MM.1S (cell line): ENCODE measurements at regions not wholly inside any gene's neighbourhood (a gene's known extent, or its start where the extent isn't known, plus 50 kb on each side); places are given as distances from the start of the nearest gene placed in this dataset.

ENCODE experiments used
- DNase-seq: peaks from one replicate; pipeline ENCODE4 v3.0.0-alpha.2; 2015
- H2AFZ ChIP-seq: fragments of 300-600 bp; sonication (generic); 2 replicates; pipeline ENCODE4 v1.6.0; 2016; ENCODE audit warnings: antibody characterized with exemption, low read length
- H3F3A ChIP-seq: fragments of 300-600 bp; sonication (generic); 2 replicates; pipeline ENCODE4 v1.6.1; 2016; ENCODE audit warnings: mild to moderate bottlenecking, antibody characterized with exemption, low read length, moderate library complexity, mixed read lengths; ENCODE audit not compliant: insufficient read depth
- H3K27ac ChIP-seq: fragments of 300-600 bp; sonication (generic); 2 replicates; pipeline ENCODE4 v1.5.1; 2016; ENCODE audit warnings: mild to moderate bottlenecking, low read length
- H3K27me3 ChIP-seq: fragments of 300-600 bp; sonication (generic); replicated peaks from 2 replicates; pipeline ENCODE4 v1.6.0; 2016; ENCODE audit warnings: low read length; ENCODE audit not compliant: insufficient read depth
- H3K36me3 ChIP-seq: fragments of 300-600 bp; sonication (generic); replicated peaks from 2 replicates; pipeline ENCODE4 v1.6.1; 2016; ENCODE audit warnings: mild to moderate bottlenecking, low read length, mixed read lengths; ENCODE audit not compliant: insufficient read depth
- H3K4me1 ChIP-seq: fragments of 300-600 bp; sonication (generic); 2 replicates; pipeline ENCODE4 v1.6.1; 2016; ENCODE audit warnings: low read length, mixed read lengths
- H3K4me2 ChIP-seq: fragments of 300-600 bp; sonication (generic); 2 replicates; pipeline ENCODE4 v1.6.0; 2016; ENCODE audit warnings: low read depth, low read length
- H3K4me3 ChIP-seq: fragments of 300-600 bp; sonication (generic); 2 replicates; pipeline ENCODE4 v1.5.1; 2016; ENCODE audit warnings: low read length, mixed read lengths
- H3K79me2 ChIP-seq: fragments of 300-600 bp; sonication (generic); 2 replicates; pipeline ENCODE4 v1.6.1; 2016; ENCODE audit warnings: mixed run types, low read length, mixed read lengths
- H3K9ac ChIP-seq: fragments of 300-600 bp; sonication (generic); 2 replicates; pipeline ENCODE4 v1.6.1; 2016; ENCODE audit warnings: low read length, mixed read lengths
- H3K9me2 ChIP-seq: fragments of 300-600 bp; sonication (generic); replicated peaks from 2 replicates; pipeline ENCODE4 v1.6.1; 2016; ENCODE audit warnings: mild to moderate bottlenecking, low read length, mixed read lengths; ENCODE audit not compliant: insufficient read depth
- H3K9me3 ChIP-seq: fragments of 300-600 bp; sonication (generic); replicated peaks from 2 replicates; pipeline ENCODE4 v1.6.1; 2016; ENCODE audit warnings: mild to moderate bottlenecking, low read length, mixed read lengths; ENCODE audit not compliant: insufficient read depth
- H4K20me1 ChIP-seq: fragments of 300-600 bp; sonication (generic); 2 replicates; pipeline ENCODE4 v1.6.1; 2016; ENCODE audit warnings: mild to moderate bottlenecking, low read length, moderate library complexity, mixed read lengths; ENCODE audit not compliant: insufficient read depth
- CTCF ChIP-seq: fragments of 300-600 bp; sonication (generic); IDR thresholded peaks from 2 replicates; pipeline ENCODE4 v1.5.1; 2016; ENCODE audit warnings: antibody characterized with exemption, low read length, mixed read lengths
- EZH2 ChIP-seq: fragments of 300-600 bp; sonication (generic); optimal IDR thresholded peaks from 2 replicates; pipeline ENCODE3; 2017; ENCODE audit warnings: low read depth, mild to moderate bottlenecking, antibody characterized with exemption, low read length, mixed read lengths
- EZH2phosphoT487 ChIP-seq: fragments of 300-600 bp; sonication (generic); IDR thresholded peaks from 2 replicates; pipeline ENCODE4 v1.6.1; 2018; ENCODE audit warnings: antibody characterized with exemption, low read length

GRCh38 chr19:27793644-27794493, 1419.1 kb downstream of the UQCRFS1 start:
- Histone ChIP-seq H3K4me2 (peak overlapping the region; percentile 97), H3K9me2 (no peaks in the 10 kb centered on the region), H3K36me3 (no peaks in the 10 kb centered on the region), H3K27ac (peak overlapping the region; percentile 71; the same call in 1 of the 2 replicates), H2AFZ (peak overlapping the region; percentile 87), H4K20me1 (no peaks in the 10 kb centered on the region), H3K4me1 (peaks cover 8% of the 10 kb centered on the region; the same call in 1 of the 2 replicates), H3K27me3 (no peaks in the 10 kb centered on the region), H3K79me2 (peaks cover 28% of the 10 kb centered on the region), H3K4me3 (peak overlapping the region; percentile 96), H3K9ac (peak overlapping the region; percentile 64), H3F3A (peaks cover 9% of the 10 kb centered on the region), H3K9me3 (no peaks in the 10 kb centered on the region)
- peak; percentile 95 for DNase-seq
- TF ChIP-seq CTCF (no peak), EZH2phosphoT487 (no peak), EZH2 (no peak)

- Histone ChIP-seq H3F3A (peaks cover 9% of the 10 kb centered on the region), H3K9me3 (no peaks in the 10 kb centered on the region), H3K9ac (peak overlapping the region; percentile 64), H3K79me2 (peaks cover 28% of the 10 kb centered on the region), H3K27me3 (no peaks in the 10 kb centered on the region), H2AFZ (peak overlapping the region; percentile 87), H3K9me2 (no peaks in the 10 kb centered on the region), H3K4me2 (peak overlapping the region; percentile 97), H3K27ac (peak overlapping the region; percentile 71; the same call in 1 of the 2 replicates), H3K4me1 (peaks cover 8% of the 10 kb centered on the region; the same call in 1 of the 2 replicates), H3K4me3 (peak overlapping the region; percentile 96), H4K20me1 (no peaks in the 10 kb centered on the region), H3K36me3 (no peaks in the 10 kb centered on the region)
- DNase-seq, result peak; percentile 89
- 0 out of 2 replicates have a peak, but pooled peaks have one; percentile 9 for TF ChIP-seq CTCF
- TF ChIP-seq EZH2, result no peak
- no peak for TF ChIP-seq EZH2phosphoT487
Measured at GRCh38 chr19:27793128-27793643, 1419.8 kb downstream of the UQCRFS1 start.

GRCh38 chr19:27792576-27793127, 1420.3 kb downstream of the UQCRFS1 start:
- H3K4me1 ChIP-seq, result peaks cover 8% of the 10 kb centered on the region; the same call in 1 of the 2 replicates
- H3K79me2 ChIP-seq, result peaks cover 28% of the 10 kb centered on the region
- H3K9ac ChIP-seq, result peak overlapping the region; percentile 64; the same call in 1 of the 2 replicates
- no peaks in the 10 kb centered on the region for H3K27me3 ChIP-seq
- no peaks in the 10 kb centered on the region for H3K9me2 ChIP-seq
- no peak for DNase-seq
- H3K4me3 ChIP-seq, result peak overlapping the region; percentile 96
- H2AFZ ChIP-seq, result peak overlapping the region; percentile 87
- peak overlapping the region; percentile 97 for H3K4me2 ChIP-seq
- H4K20me1 ChIP-seq, result no peaks in the 10 kb centered on the region
- no peaks in the 10 kb centered on the region for H3K9me3 ChIP-seq
- peaks cover 9% of the 10 kb centered on the region for H3F3A ChIP-seq
- peak overlapping the region; percentile 71; the same call in 1 of the 2 replicates for H3K27ac ChIP-seq
- TF ChIP-seq EZH2phosphoT487 (no peak), CTCF (no peak), EZH2 (no peak)
- H3K36me3 ChIP-seq, result no peaks in the 10 kb centered on the region
